Smooth muscle cell (in vitro differentiated cells): ENCODE measurements at regions not wholly inside any gene's neighbourhood (a gene's known extent, or its start where the extent isn't known, plus 50 kb on each side); places are given as distances from the start of the nearest gene placed in this dataset.

Source experiments
- DNase-seq: peaks from one replicate; lab custom pipeline; 2025; ENCODE audit not compliant: unreplicated experiment; lab: John Stamatoyannopoulos, UW
- H2AFZ ChIP-seq: fragments of 200-600 bp; sonication (generic); 2 replicates; pipeline ENCODE4 v1.6.0; 2016; ENCODE audit warnings: antibody characterized with exemption, low read depth, mild to moderate bottlenecking
- H3F3A ChIP-seq: fragments of 200-600 bp; sonication (generic); 2 replicates; pipeline ENCODE4 v1.6.0; 2017; ENCODE audit warnings: antibody characterized with exemption, low read depth
- H3K27ac ChIP-seq: fragments of 200-600 bp; sonication (generic); 2 replicates; pipeline ENCODE4 v1.5.1; 2016; ENCODE audit warnings: low read depth, mild to moderate bottlenecking
- H3K27me3 ChIP-seq: fragments of 200-600 bp; sonication (generic); 2 replicates; pipeline ENCODE4 v1.6.1; 2016; ENCODE audit warnings: low read depth, mild to moderate bottlenecking
- H3K36me3 ChIP-seq: fragments of 200-600 bp; sonication (generic); 2 replicates; pipeline ENCODE4 v1.5.1; 2016; ENCODE audit warnings: low read depth
- H3K4me1 ChIP-seq: fragments of 200-600 bp; sonication (generic); 2 replicates; pipeline ENCODE4 v1.5.1; 2016; ENCODE audit warnings: low read depth
- H3K4me2 ChIP-seq: fragments of 200-600 bp; sonication (generic); 2 replicates; pipeline ENCODE4 v1.6.0; 2016; ENCODE audit warnings: mild to moderate bottlenecking
- H3K4me3 ChIP-seq: fragments of 200-600 bp; sonication (generic); 2 replicates; pipeline ENCODE4 v1.5.1; 2016; ENCODE audit warnings: mild to moderate bottlenecking
- H3K79me2 ChIP-seq: fragments of 200-600 bp; sonication (generic); 2 replicates; pipeline ENCODE4 v1.6.0; 2016; ENCODE audit warnings: low read depth, mild to moderate bottlenecking
- H3K9ac ChIP-seq: fragments of 200-600 bp; sonication (generic); 2 replicates; pipeline ENCODE4 v1.6.0; 2016; ENCODE audit warnings: low read depth
- H3K9me3 ChIP-seq: fragments of 200-600 bp; sonication (generic); replicated peaks from 2 replicates; pipeline ENCODE4 v1.5.1; 2016; ENCODE audit warnings: low read depth
- H4K20me1 ChIP-seq: fragments of 200-600 bp; sonication (generic); 2 replicates; pipeline ENCODE4 v1.6.0; 2016; ENCODE audit warnings: low read depth
- CTCF ChIP-seq: fragments of 200-600 bp; sonication (generic); IDR thresholded peaks from 2 replicates; pipeline ENCODE4 v1.5.1; 2017; ENCODE audit warnings: borderline replicate concordance, mild to moderate bottlenecking, antibody characterized with exemption; ENCODE audit not compliant: insufficient read depth, poor library complexity, severe bottlenecking
- WGBS: methylation state at CpG from one replicate; pipeline ENCODE4 v1.1.7; 2016; ENCODE audit warnings: low lambda C conversion rate; 5-methylcytosine and 5-hydroxymethylcytosine counted together

GRCh38 chr5:93313672-93314071 is 267.3 kb downstream of the NR2F1-AS1 start:
- Histone ChIP-seq H3K79me2 (no peaks in the 10 kb centered on the region), H2AFZ (no peak overlapping the region), H3K4me3 (no peak overlapping the region), H3F3A (no peaks in the 10 kb centered on the region), H4K20me1 (no peaks in the 10 kb centered on the region), H3K9me3 (no peaks in the 10 kb centered on the region), H3K4me1 (no peaks in the 10 kb centered on the region), H3K27me3 (no peaks in the 10 kb centered on the region), H3K36me3 (no peaks in the 10 kb centered on the region), H3K9ac (no peak overlapping the region), H3K27ac (no peak overlapping the region), H3K4me2 (no peak overlapping the region)
- DNase-seq = no peak
- TF ChIP-seq CTCF = no peak

DNA sequence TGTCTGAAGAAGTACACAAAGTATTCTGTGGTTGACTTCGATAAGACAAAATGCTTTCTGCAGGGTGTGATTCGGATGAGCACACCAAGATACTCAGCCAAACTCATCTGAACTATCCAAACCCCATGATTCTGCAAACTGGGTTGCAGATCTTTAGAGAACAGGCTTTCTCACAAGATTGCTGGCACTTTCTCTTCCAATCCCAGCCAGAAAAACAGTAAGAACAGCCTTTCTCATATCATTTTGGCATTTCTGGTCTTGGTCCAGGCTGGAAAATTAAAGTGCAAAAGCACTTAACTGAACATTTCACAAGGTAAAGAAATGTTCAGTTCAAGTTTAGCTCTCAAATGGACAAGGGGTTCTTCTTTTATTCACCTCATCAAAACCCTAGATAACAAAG is 269.1 kb downstream of the NR2F1-AS1 start:
- no peak for DNase-seq
- H3K4me3 ChIP-seq = no peak overlapping the region
- no peak overlapping the region for H3K4me2 ChIP-seq
- no peaks in the 10 kb centered on the region for H3K4me1 ChIP-seq
- TF ChIP-seq CTCF = no peak
- no peaks in the 10 kb centered on the region for H3F3A ChIP-seq
- H4K20me1 ChIP-seq = no peaks in the 10 kb centered on the region
- no peaks in the 10 kb centered on the region for H3K79me2 ChIP-seq
- no peaks in the 10 kb centered on the region for H3K36me3 ChIP-seq
- no peak overlapping the region for H3K9ac ChIP-seq
- WGBS = 79% methylated on average over 2 of the region's 2 CpGs
- H3K9me3 ChIP-seq = no peaks in the 10 kb centered on the region
- H2AFZ ChIP-seq = no peak overlapping the region
- no peak overlapping the region for H3K27ac ChIP-seq
- H3K27me3 ChIP-seq = no peaks in the 10 kb centered on the region

DNA sequence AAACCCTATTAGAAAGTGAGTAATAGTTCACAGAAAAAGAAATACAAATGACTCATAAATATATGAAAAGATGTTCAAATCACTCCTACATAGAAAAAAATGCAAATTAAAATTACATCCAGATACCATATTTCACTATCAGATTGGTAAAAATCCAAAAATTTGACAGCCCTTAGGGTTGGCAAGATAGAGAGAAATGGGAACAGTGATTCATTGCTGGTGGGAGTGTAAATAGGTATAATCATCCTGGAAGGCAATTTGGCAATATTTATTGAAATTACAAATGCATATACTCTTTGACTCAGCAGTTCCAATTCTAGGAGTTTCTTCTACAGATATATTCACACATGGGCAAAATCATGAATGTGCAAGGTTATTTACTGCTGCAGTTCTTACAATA is 273.5 kb downstream of the NR2F1-AS1 start:
- H3F3A ChIP-seq = peaks cover 11% of the 10 kb centered on the region
- no peak overlapping the region for H3K4me3 ChIP-seq
- TF ChIP-seq CTCF = no peak
- no peak overlapping the region for H3K27ac ChIP-seq
- H3K9me3 ChIP-seq = no peaks in the 10 kb centered on the region
- H3K36me3 ChIP-seq = no peaks in the 10 kb centered on the region
- DNase-seq = no peak
- peaks cover 26% of the 10 kb centered on the region for H3K4me1 ChIP-seq
- no peaks in the 10 kb centered on the region for H3K27me3 ChIP-seq
- H3K4me2 ChIP-seq = no peak overlapping the region
- no peaks in the 10 kb centered on the region for H3K79me2 ChIP-seq
- H2AFZ ChIP-seq = no peak overlapping the region
- no peak overlapping the region for H3K9ac ChIP-seq
- no peaks in the 10 kb centered on the region for H4K20me1 ChIP-seq

DNA sequence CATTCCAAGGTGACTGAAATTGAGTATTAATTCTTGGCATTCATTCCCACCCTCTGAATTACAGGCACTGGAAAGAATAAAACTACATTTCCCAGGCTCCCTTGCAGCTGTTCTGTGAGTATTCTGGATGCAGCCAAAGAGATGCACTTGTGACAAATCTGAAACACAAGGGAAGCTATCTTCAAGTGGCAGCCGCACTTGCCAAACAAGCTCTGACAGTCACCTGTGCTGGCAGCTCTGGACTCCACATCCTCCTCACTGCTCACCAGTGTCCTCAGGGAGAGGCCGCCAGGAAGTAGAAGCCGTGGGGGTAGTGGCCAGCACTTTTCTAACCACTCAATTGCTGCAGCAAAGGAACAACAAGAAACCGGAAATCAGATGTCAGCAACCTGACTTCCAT is 275.0 kb downstream of the NR2F1-AS1 start:
- no peak overlapping the region for H3K27ac ChIP-seq
- no peak for TF ChIP-seq CTCF
- H4K20me1 ChIP-seq = no peaks in the 10 kb centered on the region
- H3K4me3 ChIP-seq = no peak overlapping the region
- H3K36me3 ChIP-seq = no peaks in the 10 kb centered on the region
- H3F3A ChIP-seq = peaks cover 11% of the 10 kb centered on the region
- no peak for DNase-seq
- peaks cover 42% of the 10 kb centered on the region for H3K4me1 ChIP-seq
- H3K79me2 ChIP-seq = no peaks in the 10 kb centered on the region
- H3K9me3 ChIP-seq = no peaks in the 10 kb centered on the region
- WGBS = 66% methylated on average over 4 of the region's 4 CpGs
- H3K27me3 ChIP-seq = no peaks in the 10 kb centered on the region
- H3K4me2 ChIP-seq = no peak overlapping the region
- no peak overlapping the region for H2AFZ ChIP-seq
- no peak overlapping the region for H3K9ac ChIP-seq
